Bronchial epithelial cell (primary cell): ENCODE measurements at regions not wholly inside any gene's neighbourhood (a gene's known extent, or its start where the extent isn't known, plus 50 kb on each side); places are given as distances from the start of the nearest gene placed in this dataset.

Experiments used
- DNase-seq: peaks from one replicate; pipeline ENCODE4 v3.0.0-alpha.2; 2010; ENCODE audit warnings: low read depth
- FAIRE-seq: peaks from 2 replicates; lab custom pipeline; 2011; peaks lifted over from hg19 to GRCh38; lab: Jason Lieb, UNC
- H3K27me3 ChIP-seq: 2 replicates; pipeline ENCODE4 v1.5.1; 2011; ENCODE audit warnings: low read length; ENCODE audit not compliant: control insufficient read depth, insufficient read depth
- H3K36me3 ChIP-seq: 2 replicates; pipeline ENCODE4 v1.5.1; 2011; ENCODE audit warnings: low read length; ENCODE audit not compliant: control insufficient read depth, insufficient read depth
- H3K4me3 ChIP-seq: 2 replicates; pipeline ENCODE4 v1.5.1; 2011; ENCODE audit warnings: mild to moderate bottlenecking, low read depth, low read length, control low read depth
- TF ChIP-seq, protein P1 (sequence below): IDR thresholded peaks from 2 replicates; pipeline ENCODE4 v1.5.1; 2011; ENCODE audit warnings: mild to moderate bottlenecking, moderate library complexity, low read length, control low read depth, inconsistent platforms; ENCODE audit not compliant: insufficient read depth, severe bottlenecking

- TF ChIP-seq, protein P1, sequence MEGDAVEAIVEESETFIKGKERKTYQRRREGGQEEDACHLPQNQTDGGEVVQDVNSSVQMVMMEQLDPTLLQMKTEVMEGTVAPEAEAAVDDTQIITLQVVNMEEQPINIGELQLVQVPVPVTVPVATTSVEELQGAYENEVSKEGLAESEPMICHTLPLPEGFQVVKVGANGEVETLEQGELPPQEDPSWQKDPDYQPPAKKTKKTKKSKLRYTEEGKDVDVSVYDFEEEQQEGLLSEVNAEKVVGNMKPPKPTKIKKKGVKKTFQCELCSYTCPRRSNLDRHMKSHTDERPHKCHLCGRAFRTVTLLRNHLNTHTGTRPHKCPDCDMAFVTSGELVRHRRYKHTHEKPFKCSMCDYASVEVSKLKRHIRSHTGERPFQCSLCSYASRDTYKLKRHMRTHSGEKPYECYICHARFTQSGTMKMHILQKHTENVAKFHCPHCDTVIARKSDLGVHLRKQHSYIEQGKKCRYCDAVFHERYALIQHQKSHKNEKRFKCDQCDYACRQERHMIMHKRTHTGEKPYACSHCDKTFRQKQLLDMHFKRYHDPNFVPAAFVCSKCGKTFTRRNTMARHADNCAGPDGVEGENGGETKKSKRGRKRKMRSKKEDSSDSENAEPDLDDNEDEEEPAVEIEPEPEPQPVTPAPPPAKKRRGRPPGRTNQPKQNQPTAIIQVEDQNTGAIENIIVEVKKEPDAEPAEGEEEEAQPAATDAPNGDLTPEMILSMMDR: no peak
- no peak for FAIRE-seq
- no peaks in the 10 kb centered on the region for H3K36me3 ChIP-seq
- H3K4me3 ChIP-seq: no peak overlapping the region
- DNase-seq: no peak
- H3K27me3 ChIP-seq: no peaks in the 10 kb centered on the region
Observed at GRCh38 chr6:168730931-168731716, 290.1 kb downstream of the SMOC2 start.

DNA sequence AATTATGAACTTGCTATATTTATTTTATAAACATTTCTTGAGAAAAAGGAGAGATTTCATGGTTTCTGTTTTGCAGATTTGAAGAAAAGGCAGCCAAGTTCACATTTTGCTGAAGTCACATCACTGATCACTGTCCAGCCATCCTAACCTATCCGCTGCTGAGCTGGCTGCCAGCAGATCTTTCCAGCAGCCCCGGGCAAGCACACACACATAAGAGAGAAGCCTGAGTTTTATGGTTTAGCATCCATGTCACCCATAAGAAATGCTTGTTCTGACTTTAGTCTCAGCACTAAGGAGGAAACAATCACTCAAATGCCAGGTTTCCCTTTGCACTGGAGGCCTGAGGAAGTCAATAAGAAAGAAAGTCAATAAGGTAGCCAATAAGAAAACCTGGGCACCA, 287.1 kb downstream of the SMOC2 start:
- Histone ChIP-seq H3K4me3 (no peak overlapping the region), H3K36me3 (no peaks in the 10 kb centered on the region), H3K27me3 (no peaks in the 10 kb centered on the region)
- DNase-seq (no peak), FAIRE-seq (no peak)
- TF ChIP-seq, protein P1: no peak

DNA sequence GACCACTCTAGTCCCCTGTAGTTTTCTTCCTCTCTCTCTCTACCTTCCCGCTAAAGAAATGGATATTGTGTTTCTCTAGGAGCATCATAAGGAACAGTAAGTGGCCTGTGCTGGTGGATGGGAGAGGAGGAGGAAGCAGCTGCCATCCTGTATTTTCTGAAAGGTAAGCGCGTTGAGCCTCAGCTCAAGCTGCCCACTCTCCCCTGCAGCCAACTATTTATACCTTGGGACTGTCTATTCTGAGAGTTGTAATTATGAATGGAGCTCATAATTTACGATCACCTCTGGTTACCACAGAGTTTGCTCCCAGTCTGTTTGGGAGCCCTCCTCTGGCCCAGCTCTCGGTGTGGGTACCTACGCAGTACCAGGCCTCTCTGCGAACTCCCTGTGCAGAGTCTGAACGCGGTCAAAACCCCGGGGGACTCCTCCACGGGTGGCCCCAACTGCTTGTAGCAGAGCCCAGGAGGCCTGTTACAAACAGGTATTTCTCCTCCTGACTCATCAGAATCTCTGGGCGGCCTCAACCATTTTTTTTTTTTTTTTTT, 285.4 kb downstream of the SMOC2 start:
- DNase-seq (no peak), FAIRE-seq (no peak)
- no peak overlapping the region for H3K4me3 ChIP-seq
- no peaks in the 10 kb centered on the region for H3K36me3 ChIP-seq
- TF ChIP-seq, protein P1: no peak
- H3K27me3 ChIP-seq: no peaks in the 10 kb centered on the region

- FAIRE-seq: no peak
- DNase-seq: no peak
- TF ChIP-seq, protein P1: no peak
Observed at GRCh38 chr6:168725802-168726201, 284.8 kb downstream of the SMOC2 start.

DNA sequence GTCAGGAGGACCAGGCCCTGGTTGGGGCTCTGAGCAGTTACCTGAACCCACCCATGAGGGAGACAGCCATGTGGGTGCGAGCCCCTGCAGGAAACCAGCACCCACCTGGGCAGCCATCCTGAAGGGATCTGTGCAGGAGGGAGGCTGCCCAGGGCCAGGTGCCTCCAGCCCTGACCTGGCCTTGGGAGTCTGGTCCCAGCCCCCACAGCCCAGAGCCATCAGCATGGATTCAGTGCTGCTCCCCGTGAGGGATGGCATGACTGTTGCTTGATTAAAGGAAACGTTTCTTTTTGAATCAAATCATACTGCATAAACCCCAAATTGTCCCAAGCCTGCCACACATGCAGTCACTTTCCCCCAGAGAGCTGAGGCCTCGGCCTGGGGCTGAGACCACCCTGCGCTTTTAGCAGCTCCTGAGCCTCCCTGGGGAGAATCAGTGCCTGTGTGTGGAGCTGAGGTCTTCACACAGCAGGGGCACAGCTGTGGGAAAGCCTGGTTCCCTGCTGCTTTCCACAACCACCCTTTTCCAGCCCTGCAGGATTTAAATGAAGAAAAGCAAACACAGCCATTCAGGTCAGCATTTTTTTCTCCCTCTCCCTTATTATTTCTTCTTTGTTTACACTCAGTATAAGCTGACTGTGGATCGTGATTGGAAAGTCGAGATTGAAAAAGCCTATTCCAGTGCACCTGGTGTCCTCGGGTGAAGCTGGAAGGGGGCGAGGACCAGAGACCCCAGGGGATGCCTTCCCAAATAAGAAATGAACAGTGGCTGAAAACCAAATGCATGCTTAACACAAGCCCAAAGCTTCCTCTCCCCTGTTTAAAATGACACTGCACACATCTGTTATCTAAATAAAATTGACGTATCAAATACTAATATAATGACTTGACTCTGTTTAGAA, 283.9 kb downstream of the SMOC2 start:
- DNase-seq (no peak), FAIRE-seq (no peak)
- no peaks in the 10 kb centered on the region for H3K27me3 ChIP-seq
- TF ChIP-seq, protein P1: no peak
- H3K4me3 ChIP-seq: no peak overlapping the region
- H3K36me3 ChIP-seq: no peaks in the 10 kb centered on the region

More at GRCh38 chr6:168725802-168726201, 284.8 kb downstream of the SMOC2 start:
- Histone ChIP-seq H3K4me3 (no peak overlapping the region), H3K27me3 (no peaks in the 10 kb centered on the region), H3K36me3 (no peaks in the 10 kb centered on the region)
